T-helper 17 cell (primary cell): ENCODE measurements at regions not wholly inside any gene's neighbourhood (a gene's known extent, or its start where the extent isn't known, plus 50 kb on each side); places are given as distances from the start of the nearest gene placed in this dataset.
"Not testable (repeated sequence)": the region's sequence is repeated elsewhere in the genome, so short reads cannot be mapped to it uniquely, and the experiment has no call there.

Experiments used
- ATAC-seq: fragments of 150-1000 bp; cut with Tn5 transposase; 2 replicates; pipeline ENCODE4 v1.10.0; 2021; ENCODE audit warnings: mild to moderate bottlenecking, moderate library complexity
- DNase-seq, 3 donors: peaks; one replicate each; pipeline versions ENCODE4 v3.0.0 to v3.0.0-alpha.2; 2020 to 2021
- H3K9me3 ChIP-seq: one replicate; pipeline ENCODE4 v1.7.0; 2013; ENCODE audit warnings: low read length, mild to moderate bottlenecking; ENCODE audit not compliant: control insufficient read depth, poor library complexity, severe bottlenecking
- H3K27ac Mint-ChIP-seq: one replicate; pipeline ENCODE4 v1.8.0; 2022; ENCODE audit warnings: mild to moderate bottlenecking, moderate library complexity, mixed read lengths
- H3K27me3 Mint-ChIP-seq: one replicate; pipeline ENCODE4 v1.8.0; 2022; ENCODE audit warnings: mixed read lengths
- H3K36me3 Mint-ChIP-seq: one replicate; pipeline ENCODE4 v1.8.0; 2022; ENCODE audit warnings: low read depth, mixed read lengths
- H3K4me1 Mint-ChIP-seq: one replicate; pipeline ENCODE4 v1.8.0; 2022; ENCODE audit warnings: mild to moderate bottlenecking, mixed read lengths
- H3K4me3 Mint-ChIP-seq: one replicate; pipeline ENCODE4 v1.8.0; 2022; ENCODE audit warnings: mild to moderate bottlenecking, moderate library complexity, mixed read lengths

GRCh38 chr1:56246726-56247125, 332.6 kb downstream of the PLPP3 start:
- not testable (repeated sequence) for DNase-seq, H3K27me3 Mint-ChIP-seq, H3K27ac Mint-ChIP-seq, ATAC-seq, H3K4me3 Mint-ChIP-seq, H3K36me3 Mint-ChIP-seq, H3K4me1 Mint-ChIP-seq, H3K9me3 ChIP-seq

- H3K9me3 ChIP-seq, result no peaks in the 10 kb centered on the region
- peaks cover 2% of the 10 kb centered on the region for H3K36me3 Mint-ChIP-seq
- H3K4me3 Mint-ChIP-seq, result no peak overlapping the region
- no peaks in the 10 kb centered on the region for H3K27me3 Mint-ChIP-seq
- no peak overlapping the region for H3K27ac Mint-ChIP-seq
- no peaks in the 10 kb centered on the region for H3K4me1 Mint-ChIP-seq
- ATAC-seq (no peak), DNase-seq (no peak)
These were observed 339.0 kb downstream of the PLPP3 start for GRCh38 chr1:56240400-56240799.

GRCh38 chr1:56237491-56238064, 341.8 kb downstream of the PLPP3 start:
- no peaks in the 10 kb centered on the region for H3K27me3 Mint-ChIP-seq
- ATAC-seq (no peak), DNase-seq (no peak)
- H3K4me1 Mint-ChIP-seq, result no peaks in the 10 kb centered on the region
- no peak overlapping the region for H3K4me3 Mint-ChIP-seq
- peaks cover 2% of the 10 kb centered on the region for H3K36me3 Mint-ChIP-seq
- no peaks in the 10 kb centered on the region for H3K9me3 ChIP-seq
- no peak overlapping the region for H3K27ac Mint-ChIP-seq

GRCh38 chr1:56236688-56237087, 342.7 kb downstream of the PLPP3 start:
- H3K4me1 Mint-ChIP-seq, result no peaks in the 10 kb centered on the region
- ATAC-seq (no peak), DNase-seq (no peak)
- H3K27ac Mint-ChIP-seq, result no peak overlapping the region
- H3K36me3 Mint-ChIP-seq, result peaks cover 2% of the 10 kb centered on the region
- no peaks in the 10 kb centered on the region for H3K9me3 ChIP-seq
- H3K4me3 Mint-ChIP-seq, result no peak overlapping the region
- H3K27me3 Mint-ChIP-seq, result no peaks in the 10 kb centered on the region

GRCh38 chr1:56235909-56236510, 343.4 kb downstream of the PLPP3 start:
- Mint-ChIP-seq H3K27me3 (no peaks in the 10 kb centered on the region), H3K4me1 (no peaks in the 10 kb centered on the region), H3K4me3 (no peak overlapping the region), H3K36me3 (no peaks in the 10 kb centered on the region), H3K27ac (no peak overlapping the region)
- no peaks in the 10 kb centered on the region for H3K9me3 ChIP-seq
- no peak for ATAC-seq
- DNase-seq, result no peak

GRCh38 chr1:56229186-56229585, 350.2 kb downstream of the PLPP3 start:
- Mint-ChIP-seq H3K27me3 (no peaks in the 10 kb centered on the region), H3K4me1 (no peaks in the 10 kb centered on the region), H3K36me3 (no peaks in the 10 kb centered on the region), H3K27ac (no peak overlapping the region), H3K4me3 (no peak overlapping the region)
- ATAC-seq (no peak), DNase-seq (no peak)
- no peaks in the 10 kb centered on the region for H3K9me3 ChIP-seq

- no peaks in the 10 kb centered on the region for H3K36me3 Mint-ChIP-seq
- no peak overlapping the region for H3K4me3 Mint-ChIP-seq
- H3K27me3 Mint-ChIP-seq, result no peaks in the 10 kb centered on the region
- no peak overlapping the region for H3K27ac Mint-ChIP-seq
- ATAC-seq (no peak), DNase-seq (no peak)
- no peaks in the 10 kb centered on the region for H3K9me3 ChIP-seq
- no peaks in the 10 kb centered on the region for H3K4me1 Mint-ChIP-seq
These were observed 351.5 kb downstream of the PLPP3 start for GRCh38 chr1:56227886-56228285.

GRCh38 chr1:56227401-56227800, 352.0 kb downstream of the PLPP3 start:
- ATAC-seq, result no peak
- Mint-ChIP-seq H3K27ac (no peak overlapping the region), H3K27me3 (no peaks in the 10 kb centered on the region), H3K4me1 (no peaks in the 10 kb centered on the region), H3K36me3 (no peaks in the 10 kb centered on the region), H3K4me3 (no peak overlapping the region)
- H3K9me3 ChIP-seq, result no peaks in the 10 kb centered on the region
- no peak for DNase-seq

GRCh38 chr1:56225964-56226815, 353.2 kb downstream of the PLPP3 start:
- DNase-seq (no peak), ATAC-seq (no peak)
- Mint-ChIP-seq H3K4me3 (no peak overlapping the region), H3K36me3 (no peaks in the 10 kb centered on the region), H3K27me3 (no peaks in the 10 kb centered on the region), H3K27ac (no peak overlapping the region), H3K4me1 (no peaks in the 10 kb centered on the region)
- H3K9me3 ChIP-seq, result no peaks in the 10 kb centered on the region

GRCh38 chr1:56223968-56224367, 355.4 kb downstream of the PLPP3 start:
- Mint-ChIP-seq H3K4me3 (no peak overlapping the region), H3K36me3 (no peaks in the 10 kb centered on the region), H3K4me1 (no peaks in the 10 kb centered on the region), H3K27me3 (no peaks in the 10 kb centered on the region), H3K27ac (no peak overlapping the region)
- no peaks in the 10 kb centered on the region for H3K9me3 ChIP-seq
- no peak for DNase-seq
- ATAC-seq, result no peak

- ATAC-seq, result no peak
- H3K27ac Mint-ChIP-seq, result no peak overlapping the region
- DNase-seq, result no peak
- H3K9me3 ChIP-seq, result no peaks in the 10 kb centered on the region
- H3K27me3 Mint-ChIP-seq, result no peaks in the 10 kb centered on the region
- no peak overlapping the region for H3K4me3 Mint-ChIP-seq
- no peaks in the 10 kb centered on the region for H3K4me1 Mint-ChIP-seq
- no peaks in the 10 kb centered on the region for H3K36me3 Mint-ChIP-seq
These were observed 356.3 kb downstream of the PLPP3 start for GRCh38 chr1:56222914-56223540.

- DNase-seq (no peak), ATAC-seq (no peak)
- Mint-ChIP-seq H3K4me3 (no peak overlapping the region), H3K27me3 (no peaks in the 10 kb centered on the region), H3K27ac (no peak overlapping the region), H3K36me3 (no peaks in the 10 kb centered on the region), H3K4me1 (no peaks in the 10 kb centered on the region)
- no peaks in the 10 kb centered on the region for H3K9me3 ChIP-seq
These were observed 359.3 kb downstream of the PLPP3 start for GRCh38 chr1:56220021-56220420.

GRCh38 chr1:56218023-56218422, 361.3 kb downstream of the PLPP3 start:
- ATAC-seq, result no peak

More at GRCh38 chr1:56218023-56218422, 361.3 kb downstream of the PLPP3 start:
- no peaks in the 10 kb centered on the region for H3K9me3 ChIP-seq
- DNase-seq, result no peak
- Mint-ChIP-seq H3K27ac (no peak overlapping the region), H3K4me3 (no peak overlapping the region), H3K27me3 (no peaks in the 10 kb centered on the region), H3K4me1 (no peaks in the 10 kb centered on the region), H3K36me3 (no peaks in the 10 kb centered on the region)
